OCI-LY7 (cell line): ENCODE measurements at regions not wholly inside any gene's neighbourhood (a gene's known extent, or its start where the extent isn't known, plus 50 kb on each side); places are given as distances from the start of the nearest gene placed in this dataset.

Experiments used
- BruUV-seq: library from RNA; stranded (reverse); fragments of 400-500 nt; replicated peaks from 2 replicates; lab custom pipeline; 2021; lab: Mats Ljungman, UMichigan
- CTCF ChIA-PET: fragments of 300-600 bp; sonication (Branson Sonifier 250); formaldehyde crosslinking; loops from one replicate; lab custom pipeline; 2022; ENCODE audit warnings: antibody characterized with exemption; ENCODE audit not compliant: unreplicated experiment; lab: Charles Lee
- POLR2A ChIA-PET: fragments of 300-600 bp; sonication (Branson Sonifier 250); formaldehyde crosslinking; loops from one replicate; lab custom pipeline; 2022; ENCODE audit warnings: antibody characterized with exemption; lab: Charles Lee
- DNase-seq: peaks from one replicate; pipeline ENCODE4 v3.0.0-alpha.2; 2015; ENCODE audit warnings: low spot score
- H2AFZ ChIP-seq: fragments of 200-600 bp; sonication (generic), shearing (Covaris generic); 2 replicates; pipeline ENCODE4 v1.6.1; 2014; ENCODE audit warnings: mild to moderate bottlenecking, antibody characterized with exemption, low read length, moderate library complexity
- H3K27ac ChIP-seq: fragments of 200-600 bp; sonication (generic); 2 replicates; pipeline ENCODE4 v1.5.1; 2014; ENCODE audit warnings: mixed run types, low read depth, mild to moderate bottlenecking, moderate library complexity, low read length, inconsistent platforms; ENCODE audit not compliant: poor library complexity, severe bottlenecking
- H3K36me3 ChIP-seq: fragments of 200-600 bp; sonication (generic); 2 replicates; pipeline ENCODE4 v1.6.1; 2014; ENCODE audit warnings: mild to moderate bottlenecking, antibody characterized with exemption, low read length, moderate library complexity, mixed read lengths; ENCODE audit not compliant: insufficient read depth
- H3K4me1 ChIP-seq: fragments of 200-600 bp; sonication (generic); 2 replicates; pipeline ENCODE4 v1.5.1; 2014; ENCODE audit warnings: mild to moderate bottlenecking, low read length; ENCODE audit not compliant: insufficient read depth, poor library complexity, severe bottlenecking
- H3K4me2 ChIP-seq: fragments of 200-600 bp; sonication (generic); 2 replicates; pipeline ENCODE4 v1.6.1; 2014; ENCODE audit warnings: mild to moderate bottlenecking, low read length
- H3K4me3 ChIP-seq: fragments of 200-600 bp; sonication (generic); 2 replicates; pipeline ENCODE4 v1.5.1; 2014; ENCODE audit warnings: mild to moderate bottlenecking, low read depth, low read length; ENCODE audit not compliant: poor library complexity, severe bottlenecking
- H3K79me2 ChIP-seq: fragments of 200-600 bp; sonication (generic); 2 replicates; pipeline ENCODE4 v1.6.1; 2016; ENCODE audit warnings: low read depth, mild to moderate bottlenecking, low read length, moderate library complexity, mixed read lengths; ENCODE audit not compliant: insufficient read depth
- H3K9me2 ChIP-seq: fragments of 200-600 bp; sonication (generic); 2 replicates; pipeline ENCODE4 v1.6.1; 2016; ENCODE audit warnings: mild to moderate bottlenecking, low read length, mixed read lengths; ENCODE audit not compliant: insufficient read depth
- H3K9me3 ChIP-seq: fragments of 200-600 bp; sonication (generic); 2 replicates; pipeline ENCODE4 v1.6.1; 2014; ENCODE audit warnings: mild to moderate bottlenecking, mixed run types, low read length, mixed read lengths
- H4K20me1 ChIP-seq: fragments of 200-600 bp; sonication (generic); 2 replicates; pipeline ENCODE4 v1.6.1; 2014; ENCODE audit warnings: mild to moderate bottlenecking, antibody characterized with exemption, low read length, moderate library complexity, mixed read lengths; ENCODE audit not compliant: insufficient read depth
- CTCF ChIP-seq: fragments of 200-600 bp; sonication (generic); conservative IDR thresholded peaks from 2 replicates; pipeline ENCODE4 v1.5.1; 2014; ENCODE audit warnings: mild to moderate bottlenecking, antibody characterized with exemption, low read length, moderate library complexity, mixed read lengths
- EZH2phosphoT487 ChIP-seq: fragments of 200-600 bp; sonication (generic); IDR thresholded peaks from 2 replicates; pipeline ENCODE4 v1.6.1; 2018; ENCODE audit warnings: low read depth, borderline replicate concordance, mild to moderate bottlenecking, mixed run types, antibody characterized with exemption, low read length, moderate library complexity, mixed read lengths
- intact Hi-C: fragments of 100-400 bp; cut with micrococcal nuclease; formaldehyde crosslinking; loops from one replicate; pipeline ENCODE4 v1.10.0; 2022; ENCODE audit not compliant: unreplicated experiment

- H2AFZ ChIP-seq = no peak overlapping the region
- TF ChIP-seq CTCF (no peak), EZH2phosphoT487 (no peak)
- CTCF ChIA-PET = interaction anchor here (0.6 kb wide), 1 partner anchor 110 kb away, joined by 4 read pairs; no protein-coding TSS in a partner anchor
- H3K4me2 ChIP-seq = no peak overlapping the region
- intact Hi-C loops = no loop called here
- H3K9me3 ChIP-seq = no peaks in the 10 kb centered on the region
- H3K27ac ChIP-seq = no peak overlapping the region
- POLR2A ChIA-PET = no interaction called here
- BruUV-seq = no TSS peak
- no peaks in the 10 kb centered on the region for H3K4me1 ChIP-seq
- H3K79me2 ChIP-seq = no peaks in the 10 kb centered on the region
- no peaks in the 10 kb centered on the region for H3K36me3 ChIP-seq
- no peaks in the 10 kb centered on the region for H4K20me1 ChIP-seq
- H3K4me3 ChIP-seq = no peak overlapping the region
- no peaks in the 10 kb centered on the region for H3K9me2 ChIP-seq
- no peak for DNase-seq
These were observed 145.8 kb upstream of the UNC5B start for GRCh38 chr10:71066600-71066999.

DNA sequence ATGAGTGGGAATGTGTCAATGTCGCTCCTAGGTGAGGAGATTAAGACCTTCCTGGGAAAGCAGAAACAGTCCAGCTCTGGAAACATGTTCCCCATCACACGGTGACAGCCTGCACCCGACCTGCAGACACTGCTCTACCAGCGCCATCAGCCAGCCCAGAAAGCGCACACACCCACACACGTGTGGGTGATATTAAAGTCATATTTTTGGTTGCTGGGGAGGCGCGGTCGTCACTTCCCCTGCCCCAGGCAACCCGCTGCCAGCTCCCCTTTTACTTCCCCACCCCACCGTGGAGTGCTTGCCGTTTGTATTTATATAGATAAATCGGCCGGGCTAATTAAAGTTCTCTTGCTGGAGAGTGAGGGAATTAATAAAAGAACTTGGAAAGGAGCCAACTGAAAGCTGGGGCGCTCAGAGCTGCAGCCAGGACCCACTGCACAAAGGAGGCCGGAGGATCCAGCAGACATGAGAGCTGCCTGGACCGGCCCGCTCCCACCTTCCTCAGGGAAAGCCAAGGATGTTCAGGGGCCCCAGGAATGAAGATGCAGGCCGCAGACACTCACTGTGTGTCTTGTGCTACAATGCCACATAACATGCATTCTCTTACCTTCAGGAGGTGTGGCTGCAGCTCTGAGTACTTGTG, 145.2 kb upstream of the UNC5B start:
- no peak overlapping the region for H2AFZ ChIP-seq
- TF ChIP-seq CTCF (no peak), EZH2phosphoT487 (no peak)
- BruUV-seq = no TSS peak
- no peaks in the 10 kb centered on the region for H3K9me3 ChIP-seq
- H4K20me1 ChIP-seq = no peaks in the 10 kb centered on the region
- no peaks in the 10 kb centered on the region for H3K9me2 ChIP-seq
- H3K36me3 ChIP-seq = no peaks in the 10 kb centered on the region
- no peaks in the 10 kb centered on the region for H3K79me2 ChIP-seq
- no peak overlapping the region for H3K4me2 ChIP-seq
- ChIA-PET CTCF (no interaction called here), POLR2A (no interaction called here)
- no peak overlapping the region for H3K27ac ChIP-seq
- no peak overlapping the region for H3K4me3 ChIP-seq
- no peaks in the 10 kb centered on the region for H3K4me1 ChIP-seq
- intact Hi-C loops = no loop called here
- DNase-seq = no peak

DNA sequence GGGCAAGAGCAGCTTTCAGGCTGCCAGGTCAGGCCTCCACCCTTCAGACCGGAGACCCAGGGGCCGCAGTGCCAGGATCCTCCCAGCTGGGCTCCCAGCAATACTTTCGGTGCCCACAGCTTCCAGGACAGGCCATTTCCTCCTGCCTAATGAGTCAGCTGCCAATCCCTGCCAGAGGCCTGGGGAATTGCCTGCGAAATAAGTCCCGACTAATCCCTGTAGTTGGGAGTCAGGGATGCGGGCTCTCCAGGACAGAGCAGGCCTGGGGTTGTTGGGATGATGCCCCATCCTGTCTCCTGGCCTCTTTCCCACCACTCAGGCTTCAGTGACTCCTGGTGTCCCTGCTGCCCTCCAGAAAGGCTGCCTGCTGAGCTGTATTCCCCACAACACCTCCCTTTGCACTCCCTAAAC, 143.5 kb upstream of the UNC5B start:
- Histone ChIP-seq H3K9me3 (no peaks in the 10 kb centered on the region), H3K4me3 (no peak overlapping the region), H4K20me1 (no peaks in the 10 kb centered on the region), H3K9me2 (no peaks in the 10 kb centered on the region), H3K27ac (no peak overlapping the region), H3K4me2 (no peak overlapping the region), H3K79me2 (no peaks in the 10 kb centered on the region), H2AFZ (no peak overlapping the region), H3K36me3 (no peaks in the 10 kb centered on the region), H3K4me1 (no peaks in the 10 kb centered on the region)
- no TSS peak for BruUV-seq
- DNase-seq = no peak
- TF ChIP-seq EZH2phosphoT487 (no peak), CTCF (no peak)
- POLR2A ChIA-PET = no interaction called here
- CTCF ChIA-PET = no interaction called here
- intact Hi-C loops = no loop called here
